K562 (cell line): ENCODE measurements at regions not wholly inside any gene's neighbourhood (a gene's known extent, or its start where the extent isn't known, plus 50 kb on each side); places are given as distances from the start of the nearest gene placed in this dataset.
A peak's percentile ranks its signal among the peaks of the same experiment; 100 is the strongest.

Source experiments
- CTCF ChIP-seq, 3 experiments: IDR thresholded peaks in 2 of 3; conservative IDR thresholded peaks in 1 of 3; 2 replicates each; pipeline ENCODE4 v1.5.1; 2011 to 2012; ENCODE audit warnings: low read length in 3 of 3, mild to moderate bottlenecking in 3 of 3, control low read depth in 2 of 3, improper control_type of control experiment in 1 of 3, inconsistent platforms in 1 of 3, low read depth in 1 of 3, mixed read lengths in 1 of 3, moderate library complexity in 1 of 3; ENCODE audit not compliant: insufficient read depth in 2 of 3
- HMGN3 ChIP-seq: IDR thresholded peaks from 2 replicates; pipeline ENCODE4 v1.6.1; 2011; ENCODE audit warnings: borderline replicate concordance, low read depth, mild to moderate bottlenecking, mixed read lengths, low read length; ENCODE audit not compliant: insufficient read length; ENCODE audit errors: extremely low read depth
- RAD21 ChIP-seq, 2 experiments: fragments of 250-450 bp in 1 of 2; fragments of 450-650 bp in 1 of 2; sonication (Bioruptor Pico) in 1 of 2; formaldehyde crosslinking in 1 of 2; IDR thresholded peaks in 1 of 2; conservative IDR thresholded peaks in 1 of 2; 2 replicates each; pipeline versions ENCODE4 v1.4.0 to v1.8.0; 2020 to 2022; ENCODE audit warnings: mild to moderate bottlenecking in 2 of 2, moderate library complexity in 1 of 2
- TF ChIP-seq, protein P1 (sequence below): sonication (generic); formaldehyde crosslinking; IDR thresholded peaks from 2 replicates; pipeline ENCODE4 v1.8.1; 2023; ENCODE audit warnings: mild to moderate bottlenecking, missing genetic modification reagents
- TF ChIP-seq, protein P2 (sequence below): sonication (generic); formaldehyde crosslinking; IDR thresholded peaks from 2 replicates; pipeline ENCODE4 v1.8.1; 2023; ENCODE audit warnings: mild to moderate bottlenecking, missing genetic modification reagents

GRCh38 chr2:158009399-158009798 lies 92.3 kb upstream of the UPP2 start:
- TF ChIP-seq HMGN3 (no peak), CTCF (IDR thresholded peaks at IDR 0.05 in 2 of 3, conservative IDR thresholded peaks at IDR 0.05 in 1 of 3; ENCODE audit: insufficient read depth in 2 of 3, low read depth in 1 of 3, low read length in 3 of 3) (no peak), RAD21 (CRISPR knock-in tag; conservative IDR thresholded peaks at IDR 0.05 in 1 of 2, IDR thresholded peaks at IDR 0.05 in 1 of 2) (peak; percentile 3 to 35; a peak in 1 of 4 replicates)
- TF ChIP-seq, protein P1, sequence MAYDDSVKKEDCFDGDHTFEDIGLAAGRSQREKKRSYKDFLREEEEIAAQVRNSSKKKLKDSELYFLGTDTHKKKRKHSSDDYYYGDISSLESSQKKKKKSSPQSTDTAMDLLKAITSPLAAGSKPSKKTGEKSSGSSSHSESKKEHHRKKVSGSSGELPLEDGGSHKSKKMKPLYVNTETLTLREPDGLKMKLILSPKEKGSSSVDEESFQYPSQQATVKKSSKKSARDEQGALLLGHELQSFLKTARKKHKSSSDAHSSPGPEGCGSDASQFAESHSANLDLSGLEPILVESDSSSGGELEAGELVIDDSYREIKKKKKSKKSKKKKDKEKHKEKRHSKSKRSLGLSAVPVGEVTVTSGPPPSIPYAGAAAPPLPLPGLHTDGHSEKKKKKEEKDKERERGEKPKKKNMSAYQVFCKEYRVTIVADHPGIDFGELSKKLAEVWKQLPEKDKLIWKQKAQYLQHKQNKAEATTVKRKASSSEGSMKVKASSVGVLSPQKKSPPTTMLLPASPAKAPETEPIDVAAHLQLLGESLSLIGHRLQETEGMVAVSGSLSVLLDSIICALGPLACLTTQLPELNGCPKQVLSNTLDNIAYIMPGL (CRISPR knock-in tag) = no peak
- TF ChIP-seq, protein P2, sequence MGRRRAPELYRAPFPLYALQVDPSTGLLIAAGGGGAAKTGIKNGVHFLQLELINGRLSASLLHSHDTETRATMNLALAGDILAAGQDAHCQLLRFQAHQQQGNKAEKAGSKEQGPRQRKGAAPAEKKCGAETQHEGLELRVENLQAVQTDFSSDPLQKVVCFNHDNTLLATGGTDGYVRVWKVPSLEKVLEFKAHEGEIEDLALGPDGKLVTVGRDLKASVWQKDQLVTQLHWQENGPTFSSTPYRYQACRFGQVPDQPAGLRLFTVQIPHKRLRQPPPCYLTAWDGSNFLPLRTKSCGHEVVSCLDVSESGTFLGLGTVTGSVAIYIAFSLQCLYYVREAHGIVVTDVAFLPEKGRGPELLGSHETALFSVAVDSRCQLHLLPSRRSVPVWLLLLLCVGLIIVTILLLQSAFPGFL = no peak
